HG02678 (cell line): ENCODE measurements at regions not wholly inside any gene's neighbourhood (a gene's known extent, or its start where the extent isn't known, plus 50 kb on each side); places are given as distances from the start of the nearest gene placed in this dataset.

Experiments
- ATAC-seq: cut with Tn5 transposase; IDR thresholded peaks from one replicate; pipeline ENCODE4 v1.9.1; 2021; ENCODE audit warnings: mild to moderate bottlenecking, moderate library complexity; ENCODE audit not compliant: unreplicated experiment

DNA sequence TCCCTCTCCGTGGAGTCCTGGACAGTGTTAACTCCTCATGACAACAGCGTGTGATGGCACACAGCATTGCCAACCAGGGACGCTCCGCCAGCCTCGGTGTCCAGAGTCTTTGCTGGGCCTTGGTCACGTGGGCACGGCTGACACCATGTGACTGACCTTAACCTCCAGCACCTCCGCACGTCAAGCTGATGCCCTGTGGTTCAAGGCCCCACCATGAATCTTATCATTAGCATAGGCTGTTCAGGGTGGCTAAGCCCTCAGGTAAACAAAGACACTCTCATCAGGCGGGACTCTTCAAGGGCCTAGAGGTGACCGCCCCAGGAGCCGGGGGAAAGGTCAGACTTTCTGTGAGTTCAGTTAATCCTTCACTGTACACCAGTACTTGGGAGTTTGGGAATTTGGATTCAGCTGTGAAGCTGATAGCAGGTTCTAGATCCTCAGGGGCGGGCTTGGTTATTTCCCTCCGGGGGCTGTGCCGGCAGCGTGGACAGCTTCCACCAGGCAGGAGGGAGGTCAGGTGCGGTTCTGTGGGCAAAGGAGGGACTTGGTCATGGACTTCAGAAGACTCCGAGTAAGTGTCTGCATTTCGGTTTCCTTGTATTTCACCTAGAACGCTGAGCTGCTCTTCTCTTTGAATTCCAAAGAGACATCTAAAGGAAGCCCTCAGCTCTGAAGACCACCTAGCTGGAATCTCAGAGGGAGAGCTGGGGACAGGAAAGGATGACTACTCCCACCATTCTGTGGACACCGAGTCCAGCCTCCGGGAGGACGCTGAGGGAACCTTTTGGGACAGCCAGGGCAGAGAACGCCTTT is 195.5 kb upstream of the CIBAR2 start:
- no peak for ATAC-seq

DNA sequence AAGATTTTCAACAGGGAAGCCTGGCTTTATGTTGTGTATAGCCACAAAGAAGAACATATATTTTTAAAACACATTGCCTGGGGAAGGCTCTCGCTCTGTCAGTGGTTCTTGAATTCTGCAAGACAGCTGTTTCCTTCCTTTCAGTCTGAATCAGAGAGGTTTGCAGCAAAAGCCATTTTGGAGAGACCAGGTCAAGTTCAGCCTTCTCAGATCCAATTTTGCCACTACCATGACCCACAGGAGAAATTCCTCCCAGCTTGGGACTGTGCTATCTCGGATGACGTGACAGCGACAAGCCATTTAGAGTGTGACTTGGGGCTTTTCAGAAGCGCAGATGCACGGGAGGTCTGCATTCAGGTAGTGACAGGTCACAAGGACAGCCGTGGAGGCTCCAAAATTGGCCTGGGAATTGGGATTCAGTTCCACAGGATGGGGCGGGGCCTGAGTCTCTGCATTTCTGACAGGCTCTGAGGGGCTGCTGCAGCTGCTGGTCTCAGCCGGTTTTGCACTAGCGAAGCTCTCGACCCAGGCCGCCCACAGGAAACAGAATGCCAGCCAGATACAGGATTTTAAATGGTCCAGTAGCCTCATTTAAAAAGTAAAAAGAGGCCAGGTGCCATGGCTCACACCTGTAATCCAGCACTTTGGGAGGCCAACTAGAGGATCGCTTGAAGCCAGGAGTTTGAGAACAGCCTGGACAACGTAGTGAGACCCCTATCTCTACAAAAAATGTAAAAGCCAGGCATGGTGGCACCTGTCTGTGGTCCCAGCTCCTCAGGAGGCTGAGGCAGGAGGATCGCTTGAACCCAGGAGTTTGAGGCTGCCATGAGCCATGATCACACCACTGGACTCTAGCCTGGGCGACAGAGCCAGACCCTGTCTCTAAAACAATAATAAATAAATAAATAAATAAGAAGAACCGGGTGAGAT is 196.6 kb upstream of the CIBAR2 start:
- no peak for ATAC-seq

DNA sequence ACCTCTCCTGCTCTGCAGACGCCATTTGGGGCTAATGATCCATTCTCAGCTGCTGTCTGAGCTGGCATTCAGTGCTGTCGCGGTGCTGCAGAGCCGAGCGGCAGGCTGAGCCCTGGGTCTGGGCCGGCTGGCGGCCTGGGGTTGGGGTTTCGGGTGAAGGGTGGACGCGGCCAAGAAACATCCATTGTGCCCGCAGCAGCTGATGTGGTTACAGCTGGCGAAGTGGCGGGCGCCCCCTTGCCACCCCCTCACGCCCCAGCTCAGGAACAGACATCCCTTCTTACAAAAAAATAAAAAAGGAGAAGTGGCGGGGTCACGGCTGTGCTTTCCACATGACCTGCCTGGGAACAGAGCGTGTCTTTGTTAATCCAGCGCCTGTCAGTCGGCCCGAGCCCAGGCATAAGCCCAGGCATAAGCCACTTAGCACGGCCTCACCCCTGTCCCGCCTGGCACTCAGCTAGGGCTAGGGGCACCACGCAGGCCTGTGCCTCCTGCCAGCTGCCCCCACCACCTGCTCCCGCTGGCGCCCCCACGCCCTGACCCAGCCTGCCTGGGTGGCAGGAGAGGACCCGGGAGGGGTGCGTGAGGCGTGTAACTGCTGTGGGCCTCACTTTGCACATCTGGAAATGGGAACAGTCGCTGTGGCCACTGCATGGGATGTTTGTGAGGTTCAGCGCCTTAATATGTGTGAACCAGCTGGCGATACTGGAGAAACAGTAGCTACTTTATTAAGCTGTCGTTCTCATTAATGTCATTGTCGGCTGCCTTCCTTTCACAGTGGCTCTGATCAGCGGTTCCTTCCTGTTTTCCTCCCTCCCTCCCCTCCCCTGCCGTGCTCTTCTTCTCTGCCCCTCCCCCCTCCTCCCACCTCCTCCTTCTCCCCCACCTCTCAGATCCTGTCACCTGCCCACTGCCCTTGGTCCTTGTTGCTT is 197.7 kb upstream of the CIBAR2 start:
- ATAC-seq: no peak

DNA sequence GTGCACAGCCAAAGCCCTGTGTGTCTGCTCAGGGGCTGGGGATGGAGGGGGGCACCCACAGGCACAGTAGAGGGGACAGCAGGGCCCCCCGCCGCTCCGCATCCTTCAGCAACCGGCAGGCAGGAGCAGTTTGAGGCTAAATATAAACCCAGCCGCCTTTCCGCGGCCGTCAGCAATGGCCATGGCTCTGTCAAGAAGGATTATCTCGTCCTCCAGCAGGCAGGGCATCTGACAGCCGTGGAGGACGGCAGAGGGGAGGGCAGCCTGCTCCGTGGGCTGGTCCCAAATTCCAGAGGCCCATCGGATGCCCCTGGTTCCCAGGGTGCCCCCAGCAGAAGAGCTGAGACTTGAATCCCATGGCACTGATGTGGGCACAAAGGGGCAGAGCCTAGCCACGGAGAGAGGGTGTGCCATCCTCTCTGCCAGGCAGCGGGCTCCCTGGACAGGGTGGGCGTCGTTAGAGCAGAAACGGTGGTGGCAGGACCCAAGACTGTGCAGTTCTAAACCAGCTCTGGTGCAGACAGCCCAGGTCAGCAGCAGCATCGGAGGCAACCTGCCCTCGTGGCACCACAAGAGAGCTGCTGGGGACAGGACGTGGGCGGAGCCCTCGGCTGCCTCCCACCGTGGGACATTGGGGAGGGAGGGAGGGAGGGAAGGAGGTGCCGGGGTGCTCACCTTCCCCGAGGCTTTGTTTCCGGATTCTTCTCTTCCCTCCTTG is 198.8 kb upstream of the CIBAR2 start:
- no peak for ATAC-seq

DNA sequence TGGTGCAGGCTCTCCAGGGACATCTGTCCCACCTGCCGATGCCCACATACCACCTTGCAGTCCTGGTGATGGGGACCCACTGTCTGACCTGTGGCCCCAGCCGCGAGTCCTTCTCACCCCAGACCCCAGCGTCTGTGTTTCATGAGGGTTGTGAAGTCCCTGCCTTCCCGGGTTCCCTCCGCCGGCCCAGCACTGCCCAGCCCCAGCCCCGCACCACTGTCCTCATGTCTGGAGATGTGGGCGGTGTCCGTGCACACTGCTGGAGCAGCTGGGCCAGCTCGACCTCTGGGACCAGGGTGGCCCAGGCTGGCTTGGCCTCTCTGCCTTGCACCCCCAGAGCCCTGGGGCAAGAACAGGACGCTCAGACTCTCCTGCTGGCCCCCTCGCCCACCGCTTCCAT is 199.5 kb upstream of the CIBAR2 start:
- ATAC-seq: no peak

DNA sequence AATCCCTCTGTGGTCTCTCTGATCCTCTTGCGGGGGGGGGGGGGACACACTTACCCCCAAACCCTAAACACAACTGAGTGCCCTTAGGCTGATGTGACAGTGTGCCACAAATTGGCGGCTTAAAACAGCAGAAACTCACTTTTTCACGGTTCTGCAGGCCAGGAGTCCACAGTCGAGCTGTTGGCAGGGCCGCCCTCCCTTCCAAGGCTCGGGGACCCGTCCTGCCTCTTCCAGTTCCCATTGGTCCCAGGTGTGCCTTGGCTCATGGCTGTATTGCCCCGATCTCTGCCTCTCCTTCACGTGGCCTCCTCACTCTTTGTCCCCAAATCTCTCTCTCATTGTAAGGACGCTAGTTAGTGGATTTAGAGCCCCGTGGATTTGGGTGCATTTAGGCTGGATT is 199.9 kb upstream of the CIBAR2 start:
- no peak for ATAC-seq

DNA sequence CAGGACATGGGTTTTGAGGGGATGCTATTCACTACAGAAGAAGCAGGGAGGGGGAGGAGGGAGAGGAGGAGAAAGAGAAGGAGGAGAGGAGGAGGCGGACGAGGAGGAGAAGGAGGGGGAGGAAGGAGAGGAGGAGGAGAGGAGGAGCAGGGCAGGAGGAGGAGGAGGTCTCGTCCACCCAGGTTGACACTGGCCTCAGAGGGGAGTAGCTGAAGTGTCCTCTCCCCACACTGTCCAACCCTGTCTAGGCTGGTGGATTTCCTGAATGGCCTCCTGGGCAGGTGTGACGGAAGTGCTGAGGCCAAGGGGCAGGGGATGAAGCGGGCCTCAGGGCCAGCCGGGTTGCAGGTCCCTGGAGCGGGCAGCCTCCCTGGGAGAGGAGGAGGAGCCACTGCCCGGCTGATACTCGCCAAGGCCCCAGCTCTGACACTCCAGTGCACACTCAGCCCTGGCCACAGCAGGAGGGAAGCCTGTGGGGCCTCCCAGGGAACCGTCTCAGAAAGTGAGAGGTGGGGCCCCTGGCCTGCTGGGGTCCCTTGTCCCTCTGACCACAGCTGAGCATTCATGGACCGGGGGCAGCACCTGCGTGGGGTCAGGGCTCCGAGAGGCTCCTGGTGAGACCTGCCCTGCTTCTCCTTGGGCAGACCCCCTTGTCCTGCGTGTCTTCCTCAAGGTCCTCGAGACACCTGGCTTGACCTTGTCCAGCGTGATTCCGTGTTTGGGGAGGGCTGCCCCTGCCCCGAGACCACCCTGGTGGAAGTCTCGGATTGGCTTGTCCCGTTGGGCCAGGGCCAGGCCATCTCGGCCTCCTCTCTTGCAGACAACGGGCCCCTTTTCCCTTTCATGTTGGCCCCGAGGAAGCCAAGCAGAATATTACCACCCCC is 200.6 kb upstream of the CIBAR2 start:
- no peak for ATAC-seq

DNA sequence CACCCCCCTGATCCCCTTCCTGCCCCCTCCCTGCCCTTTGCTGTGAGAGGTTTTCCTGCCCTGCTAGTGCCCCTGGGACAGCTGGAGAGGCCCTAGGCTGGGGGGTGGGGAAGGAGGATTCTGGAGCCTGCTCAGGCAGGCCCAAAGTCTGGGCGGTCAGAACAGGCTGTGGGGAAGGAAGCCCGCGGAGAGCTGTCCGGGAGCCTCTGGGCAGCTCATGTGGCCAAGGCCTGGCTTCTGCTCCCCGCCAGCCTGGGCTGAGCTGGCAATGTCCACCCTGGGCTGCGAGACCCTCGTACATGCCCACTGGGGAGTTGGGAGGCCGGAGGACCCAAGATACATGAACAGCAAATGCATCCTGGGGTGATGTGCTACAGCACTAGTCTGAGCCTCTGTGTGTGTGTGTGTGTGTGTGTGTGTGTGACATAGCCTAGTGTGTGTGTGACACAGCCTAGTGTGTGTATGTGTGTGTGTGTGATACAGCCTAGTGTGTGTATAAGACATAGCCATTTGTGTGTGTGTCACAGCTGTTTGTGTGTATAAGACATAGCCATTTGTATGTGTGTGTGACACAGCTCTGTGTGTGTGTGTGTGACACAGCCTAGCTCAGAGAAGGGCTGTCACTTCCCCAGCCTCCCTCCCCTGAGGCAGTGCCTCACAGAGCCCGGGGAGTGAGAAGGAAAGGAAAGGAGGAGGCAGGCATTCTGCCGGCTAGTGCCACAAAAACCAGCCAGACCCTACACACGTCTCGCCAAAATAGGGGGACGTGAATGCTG is 201.4 kb upstream of the CIBAR2 start:
- no peak for ATAC-seq

DNA sequence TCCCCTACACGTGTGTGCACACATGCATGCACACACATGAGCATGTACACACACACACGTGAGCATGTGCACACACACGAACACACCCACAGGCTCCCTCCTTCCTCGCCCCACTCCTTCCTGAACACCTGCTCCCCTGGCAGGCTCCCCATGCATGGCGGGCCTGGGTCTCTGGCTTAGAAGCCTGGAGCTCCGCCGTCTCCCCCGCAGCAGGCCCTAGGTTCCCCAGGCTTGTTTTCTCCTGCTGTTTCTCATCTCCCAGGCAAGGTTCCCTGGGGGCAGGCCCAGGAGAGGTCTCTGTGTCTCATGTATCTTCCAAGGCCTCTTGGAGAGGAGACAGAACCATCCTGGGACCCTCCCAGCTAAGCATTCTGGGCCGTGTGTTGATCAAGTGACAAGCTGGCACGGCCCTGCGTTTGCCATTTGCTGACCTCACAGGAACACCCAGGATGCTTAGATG is 202.3 kb upstream of the CIBAR2 start:
- ATAC-seq: no peak

DNA sequence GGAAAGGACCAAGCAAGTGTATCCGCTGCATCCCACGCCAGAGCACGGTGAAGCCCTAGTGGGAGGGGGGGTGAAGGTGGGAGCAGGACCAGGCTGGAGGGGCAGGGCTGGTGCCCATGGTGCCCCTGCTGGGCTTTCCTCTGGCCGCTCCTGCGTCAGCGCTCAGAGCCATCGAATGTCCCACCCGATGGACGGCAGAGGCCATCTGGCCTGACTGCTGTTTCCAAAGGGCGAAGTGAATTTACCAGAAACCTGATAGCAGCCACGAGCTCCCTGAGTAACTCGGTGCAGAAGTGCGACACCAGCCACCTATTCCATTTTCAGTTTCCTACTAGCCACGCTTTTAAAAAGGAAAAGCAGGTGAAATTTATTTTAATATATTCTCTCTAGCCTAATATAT is 203.6 kb upstream of the CIBAR2 start:
- no peak for ATAC-seq

DNA sequence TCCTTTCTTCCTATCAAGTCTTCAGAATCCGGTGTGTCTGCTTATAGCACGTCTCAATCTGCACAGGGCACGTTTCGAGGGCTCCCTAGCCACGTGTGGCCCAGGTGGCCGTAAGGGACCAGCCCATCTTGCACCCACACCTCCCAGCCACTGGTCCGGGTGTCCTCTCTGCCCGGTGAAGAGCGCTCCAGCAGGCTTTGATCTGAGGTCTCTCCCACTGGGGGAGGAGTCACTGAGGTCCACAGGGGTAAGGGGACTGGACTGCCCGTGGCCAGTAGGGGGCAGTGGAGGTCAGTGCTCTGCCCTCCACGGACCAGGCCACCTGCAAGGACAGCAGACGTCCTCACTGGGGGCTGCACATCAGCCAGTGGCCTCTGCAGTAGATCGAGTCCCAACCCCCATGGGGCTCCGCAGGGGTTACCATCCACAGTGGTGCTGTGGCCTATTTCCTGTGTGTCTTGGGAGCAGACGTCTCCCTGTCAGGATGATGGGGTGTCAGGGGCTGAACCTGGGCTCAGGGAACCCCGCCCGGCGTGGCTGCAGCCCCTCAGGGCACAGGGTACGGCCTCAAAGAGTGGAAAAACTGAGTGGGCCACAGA is 204.1 kb upstream of the CIBAR2 start:
- no peak for ATAC-seq

DNA sequence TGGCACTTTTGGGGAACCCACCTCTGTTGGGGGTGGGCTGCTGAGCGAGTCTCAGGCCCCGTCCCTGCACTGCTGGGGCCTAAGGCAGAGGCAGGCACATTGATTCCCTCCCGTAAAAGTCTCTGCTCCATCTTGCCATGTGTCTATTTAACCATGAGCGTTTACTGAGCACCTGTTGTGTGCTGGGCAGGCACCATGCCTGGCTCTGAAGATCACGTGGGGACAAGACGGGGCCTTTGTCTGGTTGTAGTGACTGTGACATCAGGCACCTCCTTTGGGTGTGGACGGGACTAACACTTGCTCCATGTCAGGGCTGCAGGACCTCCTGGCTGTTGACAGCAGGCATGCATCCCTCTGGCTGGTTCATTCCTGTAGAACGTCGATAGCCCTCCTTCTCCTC is 204.7 kb upstream of the CIBAR2 start:
- no peak for ATAC-seq

DNA sequence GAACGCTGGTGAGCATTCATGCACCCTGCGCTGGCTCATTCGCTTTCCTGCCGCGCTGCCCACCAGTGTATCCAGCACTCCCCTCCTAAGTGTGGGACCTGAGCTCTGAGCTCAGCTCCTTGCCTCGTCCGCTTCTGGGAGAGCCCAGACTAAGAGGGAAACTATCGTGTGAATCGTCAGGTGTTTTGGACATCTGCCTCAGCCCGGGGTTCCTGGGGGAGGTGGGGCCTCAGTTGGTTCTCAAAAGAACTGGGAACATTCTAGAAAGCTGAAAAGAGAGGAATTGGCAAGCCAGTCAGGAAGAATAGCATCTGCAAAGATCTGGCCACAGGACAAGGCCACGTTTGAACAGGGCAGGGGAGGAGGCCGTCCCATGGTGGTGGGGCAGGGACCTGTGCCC is 205.4 kb upstream of the CIBAR2 start:
- ATAC-seq: no peak

DNA sequence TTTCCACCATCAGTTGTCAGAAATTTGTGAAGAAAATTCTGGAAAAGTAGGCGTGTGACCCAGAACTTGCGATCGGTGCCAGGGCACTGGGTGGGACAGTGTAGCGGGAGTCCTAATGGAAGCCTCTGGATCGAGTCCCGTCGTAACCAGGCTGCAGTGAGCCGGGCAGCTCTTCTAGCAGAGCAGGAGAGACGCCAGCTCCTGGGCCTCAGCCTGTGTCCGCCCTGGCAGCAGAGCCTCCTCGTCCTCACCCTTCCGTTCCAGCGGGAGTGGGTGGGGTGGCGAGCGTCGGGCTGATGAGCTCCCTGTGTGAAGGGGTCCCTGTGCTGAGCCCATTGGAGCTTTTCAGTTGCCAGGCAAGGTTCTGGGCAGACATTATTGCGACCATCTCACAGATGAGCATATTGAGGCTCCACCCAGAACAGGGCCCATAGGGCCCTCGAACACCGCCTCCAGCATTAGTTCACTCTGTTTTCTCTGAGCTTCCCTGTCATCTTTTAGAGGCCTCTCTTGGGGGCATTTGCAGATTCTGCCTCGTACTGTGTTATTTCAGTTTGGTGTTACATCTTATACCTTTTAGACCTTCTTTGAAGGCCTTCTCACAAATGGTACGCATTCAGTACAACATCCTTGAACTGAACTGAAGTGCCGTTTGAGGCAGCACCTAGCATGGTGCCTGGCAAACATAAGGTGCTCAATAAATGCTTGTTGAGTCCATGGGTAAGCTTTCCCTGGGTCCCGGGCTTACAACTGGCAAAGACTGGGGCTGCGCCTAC is 207.1 kb upstream of the CIBAR2 start:
- no peak for ATAC-seq

DNA sequence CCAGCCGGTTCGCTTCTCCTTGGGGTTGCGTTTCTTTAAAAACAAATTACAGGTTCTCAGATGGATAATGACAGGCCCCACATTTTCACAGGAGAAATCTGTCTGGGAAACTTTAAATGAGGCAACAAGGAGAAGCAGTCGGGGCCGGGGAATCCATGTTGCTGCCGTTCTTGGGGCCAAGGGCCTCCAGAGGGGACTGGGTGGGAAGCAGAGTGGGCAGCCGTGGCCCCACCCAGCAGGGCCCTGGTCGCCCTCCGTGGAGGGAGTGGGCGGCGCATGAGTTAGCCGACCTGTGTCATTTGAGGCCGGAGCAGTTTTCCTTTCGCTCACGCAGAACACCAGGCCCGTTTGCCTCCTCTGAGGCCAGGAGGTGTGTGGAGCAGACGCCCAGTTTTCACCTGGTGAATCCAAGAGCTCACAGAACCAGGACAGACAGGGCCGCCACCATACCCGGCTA is 207.7 kb upstream of the CIBAR2 start:
- ATAC-seq: no peak

DNA sequence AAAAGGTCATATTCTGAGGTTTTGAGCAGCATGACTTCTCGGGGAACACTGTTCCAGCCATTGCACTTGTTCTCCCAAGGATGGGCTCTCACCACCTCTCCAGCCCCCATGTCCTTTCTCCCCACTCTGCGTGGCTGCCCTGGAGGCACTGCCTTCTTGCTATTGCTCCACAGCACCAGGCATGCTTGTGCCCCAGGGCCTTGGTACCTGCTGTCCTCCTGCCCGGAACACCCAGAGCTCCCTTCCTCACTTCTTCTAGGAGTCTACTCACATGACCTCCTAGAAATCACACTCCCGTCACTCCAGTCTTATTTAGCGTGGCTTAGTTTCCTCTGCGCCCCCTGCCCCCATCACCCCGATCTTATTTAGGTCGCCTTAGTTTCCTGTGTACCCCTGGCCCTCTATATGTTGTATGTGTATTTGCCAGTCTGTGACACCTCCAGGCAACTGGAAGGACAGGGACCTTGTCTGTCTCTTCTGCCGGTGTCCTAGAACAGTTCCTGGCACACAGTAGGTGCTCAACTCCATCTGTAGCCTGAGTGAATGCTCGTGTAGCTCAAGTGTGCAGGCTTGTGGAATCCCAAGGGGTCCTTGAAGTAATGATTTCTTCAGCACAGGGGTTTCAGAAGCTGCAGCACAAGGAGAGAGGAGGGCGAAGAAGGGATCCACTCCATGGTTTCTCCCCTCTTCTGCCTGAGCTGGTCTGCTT is 208.6 kb upstream of the CIBAR2 start:
- ATAC-seq: no peak
